ENCODE measurements at regions not wholly inside any gene's neighbourhood (a gene's known extent, or its start where the extent isn't known, plus 50 kb on each side); places are given as distances from the start of the nearest gene placed in this dataset.

DNA sequence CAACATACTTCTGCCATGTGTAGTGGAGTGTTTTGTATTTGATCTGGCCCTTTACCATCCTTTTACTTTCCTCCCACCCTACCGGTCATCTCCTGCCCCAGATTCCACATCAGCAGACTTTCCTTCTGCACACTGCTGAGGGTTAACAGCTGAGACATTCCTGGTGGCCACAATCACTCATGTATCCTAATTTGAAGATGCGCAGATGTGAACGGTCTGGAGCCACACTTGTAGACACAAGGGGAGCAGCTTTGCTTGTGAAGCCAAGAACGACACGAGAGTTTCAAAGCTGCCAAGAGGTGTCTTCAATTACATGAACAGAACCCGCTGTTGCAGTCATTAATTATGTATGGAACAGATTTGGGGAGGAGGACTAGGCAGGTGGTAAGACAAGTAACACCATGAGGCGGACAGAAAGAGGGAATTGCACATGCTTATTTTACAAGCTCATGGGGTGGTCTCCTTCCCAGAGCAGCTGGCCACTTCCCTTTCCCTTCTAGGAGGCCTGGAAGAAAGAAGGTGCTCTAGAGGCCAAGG is 260.7 kb upstream of the KLHL29 start:
- no peak for DNase-seq (ENCODE audit: low read depth in 2 of 2)
- no peak overlapping the region for H3K4me3 ChIP-seq (replicated peaks in 1 of 2; ENCODE audit: low read depth in 2 of 2, low read length in 2 of 2)
- TF ChIP-seq, protein P1, sequence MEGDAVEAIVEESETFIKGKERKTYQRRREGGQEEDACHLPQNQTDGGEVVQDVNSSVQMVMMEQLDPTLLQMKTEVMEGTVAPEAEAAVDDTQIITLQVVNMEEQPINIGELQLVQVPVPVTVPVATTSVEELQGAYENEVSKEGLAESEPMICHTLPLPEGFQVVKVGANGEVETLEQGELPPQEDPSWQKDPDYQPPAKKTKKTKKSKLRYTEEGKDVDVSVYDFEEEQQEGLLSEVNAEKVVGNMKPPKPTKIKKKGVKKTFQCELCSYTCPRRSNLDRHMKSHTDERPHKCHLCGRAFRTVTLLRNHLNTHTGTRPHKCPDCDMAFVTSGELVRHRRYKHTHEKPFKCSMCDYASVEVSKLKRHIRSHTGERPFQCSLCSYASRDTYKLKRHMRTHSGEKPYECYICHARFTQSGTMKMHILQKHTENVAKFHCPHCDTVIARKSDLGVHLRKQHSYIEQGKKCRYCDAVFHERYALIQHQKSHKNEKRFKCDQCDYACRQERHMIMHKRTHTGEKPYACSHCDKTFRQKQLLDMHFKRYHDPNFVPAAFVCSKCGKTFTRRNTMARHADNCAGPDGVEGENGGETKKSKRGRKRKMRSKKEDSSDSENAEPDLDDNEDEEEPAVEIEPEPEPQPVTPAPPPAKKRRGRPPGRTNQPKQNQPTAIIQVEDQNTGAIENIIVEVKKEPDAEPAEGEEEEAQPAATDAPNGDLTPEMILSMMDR (IDR thresholded peaks at IDR 0.05; ENCODE audit: low read depth, low read length), result no peak

GRCh38 chr2:23127465-23127864 is 257.5 kb upstream of the KLHL29 start:
- no peak for DNase-seq (ENCODE audit: low read depth in 2 of 2)
- no peak overlapping the region for H3K4me3 ChIP-seq (replicated peaks in 1 of 2; ENCODE audit: low read depth in 2 of 2, low read length in 2 of 2)
- TF ChIP-seq, protein P1 (IDR thresholded peaks at IDR 0.05; ENCODE audit: low read depth, low read length), result no peak

GRCh38 chr2:23128684-23129292 is 256.2 kb upstream of the KLHL29 start:
- DNase-seq (ENCODE audit: low read depth in 2 of 2), result no peak
- no peak overlapping the region for H3K4me3 ChIP-seq (replicated peaks in 1 of 2; ENCODE audit: low read depth in 2 of 2, low read length in 2 of 2)
- TF ChIP-seq, protein P1 (IDR thresholded peaks at IDR 0.05; ENCODE audit: low read depth, low read length), result no peak

DNA sequence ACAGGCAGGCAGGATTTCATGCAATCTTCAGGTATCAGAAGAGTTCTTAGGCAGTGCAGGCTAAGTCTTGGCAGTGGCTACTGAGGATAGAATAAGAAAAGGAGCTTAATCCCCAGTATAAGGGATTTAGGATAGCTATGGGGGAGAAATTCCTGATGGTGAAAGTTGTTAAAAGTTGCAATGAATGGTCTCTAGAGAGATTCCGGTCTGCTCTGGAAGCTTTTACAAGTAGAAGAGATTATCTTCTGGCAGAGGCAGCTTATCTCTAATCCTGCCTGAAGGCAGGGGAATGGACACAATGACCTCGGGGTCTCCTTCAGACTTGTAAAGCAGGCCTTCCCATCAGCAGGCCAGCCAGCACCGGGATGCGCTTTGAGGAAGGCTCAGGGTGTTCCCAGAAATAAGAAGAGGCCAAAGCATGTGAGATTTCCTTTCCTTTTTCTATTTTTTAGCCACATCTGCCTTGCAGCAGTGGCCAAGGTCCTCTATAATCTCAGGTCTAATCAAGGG is 253.9 kb upstream of the KLHL29 start:
- TF ChIP-seq, protein P1 (IDR thresholded peaks at IDR 0.05; ENCODE audit: low read depth, low read length), result no peak
- no peak for DNase-seq (ENCODE audit: low read depth in 2 of 2)
- no peak overlapping the region for H3K4me3 ChIP-seq (replicated peaks in 1 of 2; ENCODE audit: low read depth in 2 of 2, low read length in 2 of 2)

DNA sequence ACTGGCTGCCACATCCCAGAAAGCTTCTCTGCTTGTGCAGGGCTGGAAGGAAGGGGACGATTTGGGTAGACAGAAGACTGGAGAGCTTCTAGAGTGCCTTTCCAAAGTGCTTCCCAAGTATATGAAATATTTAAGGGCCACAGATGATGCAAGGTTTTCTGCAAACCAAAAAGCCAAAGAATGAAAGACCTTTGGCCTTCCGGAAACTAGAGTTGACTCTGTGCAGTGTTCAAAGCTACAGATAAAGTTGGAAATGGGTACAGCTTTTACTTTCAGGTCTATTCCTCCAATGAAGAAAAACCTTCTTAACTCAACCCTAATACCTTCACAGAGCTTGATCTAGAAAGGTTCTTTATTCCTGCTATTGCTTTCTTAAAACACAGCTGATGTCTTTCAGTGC is 253.0 kb upstream of the KLHL29 start:
- H3K4me3 ChIP-seq (replicated peaks in 1 of 2; ENCODE audit: low read depth in 2 of 2, low read length in 2 of 2), result no peak overlapping the region
- DNase-seq (ENCODE audit: low read depth in 2 of 2), result no peak
- TF ChIP-seq, protein P1 (IDR thresholded peaks at IDR 0.05; ENCODE audit: low read depth, low read length), result no peak

DNA sequence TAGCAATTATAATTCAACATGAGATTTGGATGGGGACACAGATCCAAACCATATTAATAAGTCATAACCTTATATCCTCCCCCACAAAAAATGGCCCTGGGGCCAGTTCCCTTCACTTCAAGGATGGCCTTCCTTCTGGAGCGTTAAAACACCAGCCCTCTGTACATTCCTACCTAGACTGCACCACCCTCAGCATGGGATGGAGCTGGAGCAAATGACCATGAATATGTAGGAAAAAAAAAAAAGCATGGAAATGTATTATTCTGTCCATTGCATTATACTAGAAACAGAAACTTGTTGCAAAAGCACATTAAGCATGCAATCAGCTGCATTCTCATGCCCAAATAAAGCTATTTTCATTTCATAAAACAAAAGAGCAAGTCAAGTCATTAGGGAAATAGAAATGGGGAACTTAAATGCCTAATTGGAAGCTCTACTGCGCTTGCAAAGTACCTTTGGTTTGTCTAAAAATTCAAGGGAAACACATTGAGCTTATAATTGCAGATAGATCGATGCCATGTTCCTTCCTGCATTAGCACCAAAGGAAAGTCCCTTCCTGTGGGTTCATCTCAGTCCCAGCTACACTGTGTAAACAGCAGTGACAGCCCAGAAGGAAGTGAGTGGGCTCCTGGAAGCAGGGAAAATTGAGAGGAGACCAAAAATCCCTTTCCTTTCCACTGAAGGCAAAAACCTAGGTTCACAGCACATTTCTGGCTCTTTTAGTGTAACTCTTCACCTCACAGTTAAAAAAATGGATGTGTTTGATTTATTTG is 252.0 kb upstream of the KLHL29 start:
- DNase-seq (ENCODE audit: low read depth in 2 of 2), result no peak
- TF ChIP-seq, protein P1 (IDR thresholded peaks at IDR 0.05; ENCODE audit: low read depth, low read length), result no peak

More for the DNA sequence above, 252.0 kb upstream of the KLHL29 start:
- no peak overlapping the region for H3K4me3 ChIP-seq (replicated peaks in 1 of 2; ENCODE audit: low read depth in 2 of 2, low read length in 2 of 2)

Measured in cardiac fibroblast (primary cell).